Astrocyte (in vitro differentiated cells and primary cell): ENCODE measurements at regions not wholly inside any gene's neighbourhood (a gene's known extent, or its start where the extent isn't known, plus 50 kb on each side); places are given as distances from the start of the nearest gene placed in this dataset.

Source experiments
- EZH2 ChIP-seq: IDR thresholded peaks from 2 replicates; pipeline ENCODE4 v1.6.1; 2012; ENCODE audit warnings: mild to moderate bottlenecking, low read length, inconsistent platforms; ENCODE audit not compliant: insufficient read depth
- TF ChIP-seq, protein P1 (sequence below): IDR thresholded peaks from 2 replicates; pipeline ENCODE4 v1.5.1; 2011; ENCODE audit warnings: low read depth, mild to moderate bottlenecking, inconsistent platforms, low read length, moderate library complexity; ENCODE audit not compliant: insufficient read depth

DNA sequence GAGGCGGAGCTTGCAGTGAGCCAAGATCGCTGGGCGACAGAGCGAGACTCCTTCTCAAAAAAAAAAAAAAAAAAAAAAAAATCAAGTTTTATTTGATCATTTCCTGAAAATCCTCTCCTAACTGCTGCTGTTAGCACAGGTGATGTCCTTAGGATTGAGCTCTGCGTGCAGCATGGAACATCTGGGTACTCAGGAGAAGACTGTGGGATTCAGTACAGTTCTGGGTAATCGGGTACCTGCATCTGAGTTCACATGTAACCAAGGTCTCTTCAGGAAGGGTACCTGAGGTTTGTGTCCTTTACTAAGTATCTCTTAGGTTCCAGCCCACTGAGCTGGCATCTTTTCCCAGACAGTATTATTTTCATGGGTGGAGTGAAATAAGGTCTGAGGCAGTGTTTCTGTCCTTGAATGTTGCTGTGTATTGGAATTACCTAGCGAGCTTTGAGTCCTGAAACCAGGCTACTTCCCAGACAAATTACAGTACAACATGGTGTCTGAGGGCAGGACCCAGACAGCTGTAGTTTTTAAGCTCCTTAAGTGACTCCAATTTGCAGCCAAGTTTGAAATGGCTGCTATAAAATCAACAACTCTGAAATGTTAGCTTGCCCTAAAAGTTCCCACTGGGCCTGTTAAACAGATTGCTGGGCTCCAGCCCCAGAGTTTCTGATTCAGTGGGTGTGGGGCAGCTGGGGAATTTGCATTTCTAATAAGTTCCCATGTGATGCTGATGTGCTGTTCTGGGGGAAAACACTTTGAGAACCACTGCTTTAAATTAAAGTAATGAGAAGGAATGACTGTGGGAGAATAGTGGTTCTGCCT is 120.5 kb downstream of the PMAIP1 start:
- TF ChIP-seq, protein P1, sequence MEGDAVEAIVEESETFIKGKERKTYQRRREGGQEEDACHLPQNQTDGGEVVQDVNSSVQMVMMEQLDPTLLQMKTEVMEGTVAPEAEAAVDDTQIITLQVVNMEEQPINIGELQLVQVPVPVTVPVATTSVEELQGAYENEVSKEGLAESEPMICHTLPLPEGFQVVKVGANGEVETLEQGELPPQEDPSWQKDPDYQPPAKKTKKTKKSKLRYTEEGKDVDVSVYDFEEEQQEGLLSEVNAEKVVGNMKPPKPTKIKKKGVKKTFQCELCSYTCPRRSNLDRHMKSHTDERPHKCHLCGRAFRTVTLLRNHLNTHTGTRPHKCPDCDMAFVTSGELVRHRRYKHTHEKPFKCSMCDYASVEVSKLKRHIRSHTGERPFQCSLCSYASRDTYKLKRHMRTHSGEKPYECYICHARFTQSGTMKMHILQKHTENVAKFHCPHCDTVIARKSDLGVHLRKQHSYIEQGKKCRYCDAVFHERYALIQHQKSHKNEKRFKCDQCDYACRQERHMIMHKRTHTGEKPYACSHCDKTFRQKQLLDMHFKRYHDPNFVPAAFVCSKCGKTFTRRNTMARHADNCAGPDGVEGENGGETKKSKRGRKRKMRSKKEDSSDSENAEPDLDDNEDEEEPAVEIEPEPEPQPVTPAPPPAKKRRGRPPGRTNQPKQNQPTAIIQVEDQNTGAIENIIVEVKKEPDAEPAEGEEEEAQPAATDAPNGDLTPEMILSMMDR = no peak
- no peak for TF ChIP-seq EZH2
